ENCODE measurements at regions not wholly inside any gene's neighbourhood (a gene's known extent, or its start where the extent isn't known, plus 50 kb on each side); places are given as distances from the start of the nearest gene placed in this dataset.
"Not testable (repeated sequence)": the region's sequence is repeated elsewhere in the genome, so short reads cannot be mapped to it uniquely, and the experiment has no call there.

GRCh38 chr6:105692613-105693215 is 289.8 kb upstream of the PREP start:
- ATAC-seq = no peak

- no peak for ATAC-seq
These were observed 289.1 kb upstream of the PREP start for GRCh38 chr6:105691971-105692370.

GRCh38 chr6:105691081-105691480 is 288.2 kb upstream of the PREP start:
- no peak for ATAC-seq

- no peak for ATAC-seq
These were observed 285.7 kb upstream of the PREP start for GRCh38 chr6:105688573-105688972.

GRCh38 chr6:105686793-105687192 is 283.9 kb upstream of the PREP start:
- ATAC-seq = not testable (repeated sequence)

GRCh38 chr6:105681061-105681460 is 278.2 kb upstream of the PREP start:
- no peak for ATAC-seq

- ATAC-seq = no peak
These were observed 277.2 kb upstream of the PREP start for GRCh38 chr6:105680131-105680530.

GRCh38 chr6:105678516-105678915 is 275.6 kb upstream of the PREP start:
- ATAC-seq = no peak

GRCh38 chr6:105677671-105678475 is 275.0 kb upstream of the PREP start:
- no peak for ATAC-seq

GRCh38 chr6:105676857-105677256 is 274.0 kb upstream of the PREP start:
- no peak for ATAC-seq

GRCh38 chr6:105675715-105676397 is 273.0 kb upstream of the PREP start:
- ATAC-seq = no peak

GRCh38 chr6:105672856-105673538 is 270.1 kb upstream of the PREP start:
- not testable (repeated sequence) for ATAC-seq

GRCh38 chr6:105669232-105669631 is 266.4 kb upstream of the PREP start:
- ATAC-seq = no peak

GRCh38 chr6:105667056-105667455 is 264.2 kb upstream of the PREP start:
- ATAC-seq = no peak

GRCh38 chr6:105664931-105665330 is 262.0 kb upstream of the PREP start:
- no peak for ATAC-seq

GRCh38 chr6:105651969-105652368 is 249.1 kb upstream of the PREP start:
- no peak for ATAC-seq

GRCh38 chr6:105650347-105650746 is 247.5 kb upstream of the PREP start:
- ATAC-seq = no peak

GRCh38 chr6:105649192-105649591 is 246.3 kb upstream of the PREP start:
- ATAC-seq = no peak

GRCh38 chr6:105648276-105648675 is 245.4 kb upstream of the PREP start:
- no peak for ATAC-seq

- ATAC-seq = peak; percentile 73
These were observed 243.5 kb upstream of the PREP start for GRCh38 chr6:105646391-105646867.

- no peak for ATAC-seq
These were observed 243.1 kb upstream of the PREP start for GRCh38 chr6:105645958-105646357.

- no peak for ATAC-seq
These were observed 242.3 kb upstream of the PREP start for GRCh38 chr6:105645156-105645555.

- no peak for ATAC-seq
These were observed 241.8 kb upstream of the PREP start for GRCh38 chr6:105644691-105645090.

All from esophagus mucosa (tissue), 1 donor.